Lower leg skin (tissue), 3 donors: ENCODE measurements at regions not wholly inside any gene's neighbourhood (a gene's known extent, or its start where the extent isn't known, plus 50 kb on each side); places are given as distances from the start of the nearest gene placed in this dataset.

Experiments used
- CTCF ChIP-seq, 3 donors: fragments of 450-650 bp; IDR thresholded peaks; one replicate each; pipeline ENCODE4 v1.5.1; 2016; ENCODE audit warnings: antibody characterized with exemption in 3 of 3, mild to moderate bottlenecking in 3 of 3, moderate library complexity in 2 of 3
- POLR2A ChIP-seq, 2 donors: fragments of 450-650 bp; IDR thresholded peaks; one replicate each; pipeline ENCODE4 v1.6.1; 2016 to 2017; ENCODE audit warnings: antibody characterized with exemption in 2 of 2, mild to moderate bottlenecking in 1 of 2, moderate library complexity in 1 of 2

DNA sequence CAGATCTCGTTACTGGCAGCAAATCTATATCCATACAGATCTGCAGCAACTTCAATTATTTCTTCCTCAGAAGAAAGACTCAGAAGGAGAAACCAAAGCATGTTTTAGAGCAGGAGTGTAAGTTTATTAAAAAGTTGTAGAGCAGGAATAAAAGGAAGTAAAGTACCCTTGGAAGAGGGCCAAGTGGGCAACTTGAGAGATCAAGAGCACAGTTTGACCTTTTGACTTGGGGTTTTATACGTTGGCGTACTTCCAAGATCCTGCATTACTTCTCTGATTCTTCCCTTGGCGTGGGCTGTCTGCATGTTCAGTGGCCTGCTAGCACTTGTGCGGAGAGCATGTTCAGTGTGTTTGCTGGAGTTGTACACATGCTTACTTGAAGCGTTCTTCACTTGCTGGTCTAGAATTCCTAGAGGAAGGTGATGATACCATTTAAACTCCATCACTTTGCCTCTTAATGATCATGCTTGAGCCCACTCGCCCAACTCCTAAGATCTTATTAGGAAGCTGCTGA lies 1114.7 kb upstream of the PABPC4L start:
- no peak for TF ChIP-seq CTCF (IDR thresholded peaks at IDR 0.05)
- TF ChIP-seq POLR2A (IDR thresholded peaks at IDR 0.05): no peak
